ENCODE measurements at regions not wholly inside any gene's neighbourhood (a gene's known extent, or its start where the extent isn't known, plus 50 kb on each side); places are given as distances from the start of the nearest gene placed in this dataset.
A peak's percentile ranks its signal among the peaks of the same experiment; 100 is the strongest.
"Not testable (repeated sequence)": the region's sequence is repeated elsewhere in the genome, so short reads cannot be mapped to it uniquely, and the experiment has no call there.

DNA sequence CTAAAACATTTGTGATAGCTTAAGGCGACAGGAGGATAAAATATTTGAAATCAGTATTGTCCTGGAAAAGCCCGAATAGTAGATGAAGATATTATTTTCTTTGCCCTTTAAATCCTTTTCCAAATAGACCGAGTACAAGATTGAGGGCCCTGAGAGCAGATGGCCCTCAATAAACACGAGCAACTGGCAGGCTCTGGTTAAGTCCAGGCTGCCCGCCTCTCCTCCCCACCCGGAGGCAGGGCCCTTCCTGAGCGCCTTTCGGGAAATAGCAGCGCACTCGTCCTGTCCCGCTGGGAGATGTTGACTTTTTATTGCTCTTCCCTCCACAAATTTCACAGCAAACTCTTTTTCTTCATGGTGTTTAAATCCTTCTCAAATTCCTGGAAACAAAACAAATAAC, 50.8 kb upstream of the MAX start:
- DNase-seq = no peak

- peak; percentile 70 to 86 (median 80) for DNase-seq
These were observed 54.5 kb upstream of the MAX start for GRCh38 chr14:65156568-65157366.

DNA sequence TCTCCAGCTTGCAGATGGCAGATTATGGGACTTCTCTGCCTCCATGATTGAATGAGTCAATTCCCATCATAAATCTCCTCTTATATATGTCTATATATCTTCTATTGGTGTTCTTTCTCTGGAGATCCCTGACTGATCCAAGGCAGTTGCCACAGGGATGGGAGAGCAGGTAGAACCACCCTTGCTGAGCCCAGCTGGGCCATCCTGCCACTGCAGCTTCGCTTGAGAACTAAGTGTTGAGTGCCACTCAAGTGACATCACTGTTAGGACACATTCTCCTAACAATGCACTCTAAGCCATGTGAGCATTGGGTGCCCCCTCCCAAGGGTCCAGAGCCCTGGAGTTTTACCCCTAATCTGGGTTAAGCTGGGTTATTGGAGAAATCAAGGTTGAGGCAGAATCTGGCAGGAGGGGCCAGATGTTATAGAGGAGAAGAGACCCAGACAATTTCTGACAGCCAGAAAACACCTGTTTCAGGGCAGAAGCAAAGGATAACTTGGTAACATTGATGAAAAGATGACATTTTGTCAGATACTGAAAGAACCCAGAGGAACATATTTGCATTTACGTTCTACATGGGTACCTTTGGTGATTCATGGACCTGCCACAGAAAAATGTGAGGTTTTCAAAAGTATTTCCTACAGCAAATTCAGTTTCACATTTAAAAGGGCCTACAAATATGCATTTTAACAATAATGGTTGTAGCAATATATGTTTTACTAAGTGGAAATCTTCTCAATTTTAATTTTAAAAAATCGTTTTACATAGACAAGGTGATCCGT, 57.2 kb upstream of the MAX start:
- no peak for DNase-seq

DNA sequence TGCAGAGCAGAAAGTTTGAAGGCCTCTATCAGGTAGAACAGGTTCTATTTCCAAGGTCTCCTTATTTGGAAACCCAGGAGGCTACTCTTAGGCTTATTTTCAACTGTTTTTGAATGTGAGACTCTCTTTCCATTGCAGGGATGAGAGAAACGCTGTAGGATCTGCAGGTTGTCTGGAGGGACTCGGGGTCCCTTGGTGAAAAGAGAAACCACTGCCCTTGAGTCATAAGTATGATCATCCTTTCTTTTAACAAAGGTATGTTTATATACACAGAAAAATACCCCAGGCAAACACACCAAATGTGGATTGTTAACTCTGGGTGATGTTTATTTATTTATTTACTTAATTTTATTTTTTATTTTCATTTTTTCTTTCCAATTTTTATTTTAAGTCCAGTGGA, 57.8 kb upstream of the MAX start:
- DNase-seq = no peak

DNA sequence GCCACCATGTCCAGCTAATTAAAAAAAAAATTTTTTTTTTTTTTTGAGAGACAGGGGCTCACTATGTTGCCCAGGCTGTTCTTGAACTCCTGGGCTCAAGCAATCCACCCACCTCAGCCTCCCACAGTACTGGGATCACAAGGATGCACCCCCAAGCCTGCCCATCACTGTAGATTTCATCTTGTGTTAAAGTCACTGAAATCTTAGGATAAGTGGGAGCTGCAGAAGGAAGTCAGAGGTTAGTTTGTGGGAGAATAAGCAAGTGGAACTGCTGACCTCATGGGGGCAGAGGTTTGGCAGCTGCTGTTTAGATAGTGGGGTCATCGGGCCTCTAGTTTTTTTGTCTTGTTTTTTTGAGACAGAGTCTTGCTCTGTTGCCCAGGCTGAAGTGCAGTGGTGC, 59.7 kb upstream of the MAX start:
- DNase-seq = peak; percentile 42 to 68 (median 66)

GRCh38 chr14:65164068-65164824, 61.9 kb upstream of the MAX start:
- peak; percentile 61 to 79 (median 66) for DNase-seq

- no peak for DNase-seq
These were observed 62.5 kb upstream of the MAX start for GRCh38 chr14:65164825-65165135.

- peak in 2 of 4 experiments; percentile 22 to 42 for DNase-seq
These were observed 64.8 kb upstream of the MAX start for GRCh38 chr14:65167072-65167645.

- DNase-seq = peak in 2 of 4 experiments; percentile 28 to 38
These were observed 66.5 kb upstream of the MAX start for GRCh38 chr14:65168840-65169239.

DNA sequence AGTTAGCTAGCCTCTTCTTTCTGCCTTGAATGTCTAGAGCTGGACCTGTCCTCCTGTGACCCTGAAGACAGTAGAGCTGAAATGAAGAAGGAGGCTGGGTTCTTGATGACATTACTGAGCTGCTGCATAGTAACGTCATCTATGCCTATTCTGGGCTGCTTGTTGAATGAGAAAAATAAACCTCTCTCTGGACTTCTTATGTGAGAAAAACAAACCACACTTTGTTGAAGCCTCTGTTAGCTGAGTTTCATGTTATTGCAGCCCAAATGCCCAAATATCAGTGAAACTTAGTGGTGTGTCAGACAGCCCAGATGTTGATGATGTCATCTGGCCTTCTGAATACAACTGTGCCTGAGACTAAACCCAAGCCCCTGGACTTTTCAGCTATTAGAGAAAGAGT, 67.0 kb upstream of the MAX start:
- DNase-seq = no peak

GRCh38 chr14:65170318-65170717, 68.0 kb upstream of the MAX start:
- DNase-seq = no peak

- DNase-seq = peak in 2 of 4 experiments; percentile 21 to 28
These were observed 68.6 kb upstream of the MAX start for GRCh38 chr14:65170768-65171507.

GRCh38 chr14:65173973-65174693, 71.8 kb upstream of the MAX start:
- DNase-seq = no peak

- DNase-seq = no peak
These were observed 72.5 kb upstream of the MAX start for GRCh38 chr14:65174783-65175182.

DNA sequence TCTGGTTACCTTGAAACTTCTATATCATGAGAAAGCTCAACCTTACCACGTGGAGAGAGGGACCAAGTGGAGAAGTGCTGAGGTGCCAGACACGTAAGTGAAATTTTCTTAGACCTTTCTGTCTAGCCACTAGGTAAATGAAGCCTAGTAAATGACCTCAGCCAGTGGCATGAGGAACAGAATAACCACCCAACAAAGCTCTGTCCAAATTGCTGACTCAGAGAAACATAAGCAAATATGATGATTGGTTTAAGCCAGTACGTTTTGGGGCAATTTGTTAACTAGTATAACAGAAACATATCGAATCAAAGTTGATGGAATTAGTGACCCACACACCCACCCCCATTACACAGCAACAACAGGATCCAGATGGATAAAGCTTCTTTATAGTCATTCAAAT, 75.2 kb upstream of the MAX start:
- no peak for DNase-seq

- not testable (repeated sequence) for DNase-seq
These were observed 76.9 kb upstream of the MAX start for GRCh38 chr14:65179231-65179630.

- peak; percentile 30 to 64 (median 46) for DNase-seq
These were observed 77.8 kb upstream of the MAX start for GRCh38 chr14:65179918-65180724.

- DNase-seq = no peak
These were observed 78.4 kb upstream of the MAX start for GRCh38 chr14:65180725-65181025.

DNA sequence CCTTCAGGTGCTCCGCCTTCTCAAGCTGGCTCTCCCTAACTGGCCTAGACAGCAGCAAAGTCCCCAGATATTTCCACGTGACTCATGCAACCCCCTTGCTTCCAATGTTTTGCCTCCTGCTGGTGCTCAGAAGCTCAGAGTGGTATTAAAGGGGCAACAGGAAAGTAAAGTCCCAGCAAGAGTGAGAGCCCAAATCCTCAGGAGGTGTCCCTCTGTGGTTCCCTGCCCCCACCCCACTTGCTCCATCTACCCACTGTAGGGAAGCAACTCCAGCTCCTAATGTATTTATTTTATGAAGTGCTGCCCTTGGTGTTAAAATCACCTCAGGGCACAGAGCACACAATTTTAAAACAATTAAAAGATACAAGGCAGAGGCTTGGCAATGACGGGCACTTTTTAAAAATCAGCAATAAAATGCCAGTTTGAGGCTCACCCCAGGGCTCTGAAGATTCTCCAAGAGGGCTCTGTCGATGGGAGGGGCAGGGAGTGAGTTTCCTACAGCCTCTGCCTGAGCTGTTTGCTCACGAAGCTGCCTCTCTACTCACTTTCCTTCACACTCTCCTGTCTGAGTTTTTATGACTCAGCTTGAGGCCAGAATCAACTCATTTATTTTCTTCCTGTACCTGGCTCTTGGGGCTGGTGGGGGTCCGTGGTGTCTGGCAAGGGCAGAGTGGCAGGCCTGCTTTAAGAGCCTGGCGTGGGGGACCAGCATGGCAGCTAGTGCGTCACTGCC, 81.9 kb upstream of the MAX start:
- DNase-seq = no peak

GRCh38 chr14:65185829-65186228, 83.5 kb upstream of the MAX start:
- DNase-seq = no peak

Data from suppressor macrophage (primary cell).